Ammon's horn (tissue), 1 donor: ENCODE measurements at regions not wholly inside any gene's neighbourhood (a gene's known extent, or its start where the extent isn't known, plus 50 kb on each side); places are given as distances from the start of the nearest gene placed in this dataset.
"Not testable (repeated sequence)": the region's sequence is repeated elsewhere in the genome, so short reads cannot be mapped to it uniquely, and the experiment has no call there.

Source experiments
- DNase-seq: peaks from one replicate; pipeline ENCODE4 v3.0.0-alpha.2; 2016; ENCODE audit warnings: low spot score

GRCh38 chr15:38814254-38814653 is 249.6 kb upstream of the RASGRP1 start:
- not testable (repeated sequence) for DNase-seq

DNA sequence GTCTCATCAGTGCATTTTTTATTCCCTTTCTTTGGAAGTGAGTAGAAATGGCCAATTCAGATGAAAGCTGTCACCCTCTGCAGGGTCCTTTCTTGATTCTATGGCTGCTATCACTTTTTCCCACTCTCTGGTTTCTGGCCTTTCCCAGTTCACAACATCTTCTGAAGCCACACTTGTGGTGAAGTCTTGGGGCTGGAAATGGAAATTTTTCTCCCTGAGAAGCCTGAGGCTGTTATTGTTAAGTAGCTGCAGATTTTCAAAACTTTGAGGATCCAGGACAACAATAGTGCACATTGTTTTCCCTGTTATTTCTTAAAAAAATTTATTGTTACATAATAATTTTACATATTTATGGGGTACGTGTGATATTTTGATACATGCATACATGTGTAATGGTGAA is 250.3 kb upstream of the RASGRP1 start:
- DNase-seq, result no peak

DNA sequence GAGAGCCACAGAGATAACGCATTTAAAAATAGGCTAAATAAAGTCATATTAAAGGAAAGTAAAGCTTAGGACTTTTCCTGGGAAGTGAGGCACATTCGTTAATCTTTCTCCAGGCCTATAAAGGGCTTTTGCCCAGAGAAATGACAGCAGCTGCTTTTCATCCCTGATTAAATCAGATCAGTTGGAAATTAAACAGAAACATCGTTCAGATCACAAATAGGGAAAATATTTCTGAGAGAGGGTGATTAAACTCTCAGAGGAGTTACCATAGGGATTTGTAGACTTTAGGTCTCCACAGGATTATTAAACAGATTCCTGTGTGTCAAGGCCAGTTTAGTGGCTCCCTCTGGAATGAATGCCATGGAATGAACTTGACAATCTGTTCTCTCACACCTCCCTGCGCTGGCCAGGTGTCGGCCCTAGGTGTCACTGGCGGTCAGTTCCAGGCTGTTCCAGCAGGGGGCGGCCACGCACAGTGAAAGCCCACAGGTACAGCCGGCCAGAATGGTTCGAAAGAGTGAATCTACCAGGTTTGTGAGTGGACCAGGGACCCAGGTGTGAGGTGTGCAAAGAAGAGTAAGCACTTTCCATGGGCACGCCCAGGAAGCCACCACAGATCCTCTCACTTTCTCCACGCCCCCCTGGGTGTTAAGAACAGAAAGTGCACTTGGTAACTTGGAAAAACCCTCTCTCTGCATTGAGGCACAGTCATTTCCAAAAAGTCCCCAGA is 253.0 kb upstream of the RASGRP1 start:
- peak; percentile 69 for DNase-seq

DNA sequence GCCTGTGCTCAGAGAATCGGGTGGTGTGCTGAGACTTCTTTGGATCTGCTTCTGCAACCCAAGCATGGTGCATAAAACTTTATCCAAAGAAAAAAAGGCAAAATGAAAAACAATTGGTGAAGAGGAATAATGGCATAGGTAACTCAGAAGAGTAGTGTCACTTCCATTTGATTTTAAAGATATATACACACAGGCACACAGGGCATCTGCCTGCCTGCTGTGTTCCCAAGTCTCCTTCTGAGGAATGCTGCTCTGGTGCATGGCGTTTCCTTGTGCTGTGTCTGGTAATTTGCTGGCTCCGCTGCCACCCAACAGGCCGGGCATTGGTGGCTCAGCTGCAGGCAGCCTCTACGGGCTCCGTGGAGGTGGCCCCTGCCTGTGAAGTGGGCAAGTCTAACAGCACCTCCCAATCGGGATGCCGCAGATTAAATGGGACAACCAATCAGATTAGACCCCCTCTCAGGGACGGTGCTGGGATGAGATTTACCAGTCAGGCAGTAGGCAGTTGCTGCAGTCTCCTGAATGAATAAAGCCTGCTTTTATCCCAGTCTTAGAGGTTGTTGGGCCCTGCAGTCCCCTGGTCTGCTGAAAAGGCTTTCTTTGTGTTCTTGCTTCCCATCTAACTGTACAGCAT is 253.7 kb upstream of the RASGRP1 start:
- peak; percentile 18 for DNase-seq

DNA sequence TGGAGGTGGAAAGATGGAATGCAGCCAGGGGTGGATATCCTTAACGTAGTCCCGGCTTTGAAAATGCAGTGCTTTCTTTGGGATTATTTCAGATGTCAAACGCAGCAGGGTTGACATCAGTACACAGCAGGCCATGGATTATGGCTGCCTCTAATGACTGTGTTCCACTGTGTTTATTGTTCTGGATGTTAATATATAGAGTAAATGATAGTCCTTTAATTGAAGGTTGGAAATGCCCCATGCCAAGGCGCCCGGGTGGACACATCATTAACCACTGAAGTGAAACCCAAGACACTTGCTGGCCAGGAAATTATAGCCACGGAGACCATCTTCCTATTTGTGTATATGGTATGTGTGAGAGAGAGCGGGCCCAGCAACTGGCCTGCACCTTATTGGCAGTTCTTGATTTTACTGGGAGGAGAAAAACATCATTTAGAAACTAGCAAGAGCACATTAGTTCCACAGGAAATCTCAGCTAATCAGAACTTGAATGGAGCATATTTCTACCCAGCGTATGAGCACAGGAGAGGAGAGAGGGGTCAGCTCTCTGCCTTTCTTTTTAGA is 254.9 kb upstream of the RASGRP1 start:
- DNase-seq, result no peak

- DNase-seq, result no peak
Observed at GRCh38 chr15:38823263-38823662, 258.6 kb upstream of the RASGRP1 start.

GRCh38 chr15:38824719-38825118 is 260.1 kb upstream of the RASGRP1 start:
- no peak for DNase-seq

- DNase-seq, result no peak
Observed at GRCh38 chr15:38826880-38827279, 262.3 kb upstream of the RASGRP1 start.

- no peak for DNase-seq
Observed at GRCh38 chr15:38828031-38828532, 263.5 kb upstream of the RASGRP1 start.

GRCh38 chr15:38829086-38829485 is 264.5 kb upstream of the RASGRP1 start:
- DNase-seq, result no peak

- no peak for DNase-seq
Observed at GRCh38 chr15:38842226-38842625, 277.6 kb upstream of the RASGRP1 start.

GRCh38 chr15:38843051-38843501 is 278.5 kb upstream of the RASGRP1 start:
- DNase-seq, result no peak

DNA sequence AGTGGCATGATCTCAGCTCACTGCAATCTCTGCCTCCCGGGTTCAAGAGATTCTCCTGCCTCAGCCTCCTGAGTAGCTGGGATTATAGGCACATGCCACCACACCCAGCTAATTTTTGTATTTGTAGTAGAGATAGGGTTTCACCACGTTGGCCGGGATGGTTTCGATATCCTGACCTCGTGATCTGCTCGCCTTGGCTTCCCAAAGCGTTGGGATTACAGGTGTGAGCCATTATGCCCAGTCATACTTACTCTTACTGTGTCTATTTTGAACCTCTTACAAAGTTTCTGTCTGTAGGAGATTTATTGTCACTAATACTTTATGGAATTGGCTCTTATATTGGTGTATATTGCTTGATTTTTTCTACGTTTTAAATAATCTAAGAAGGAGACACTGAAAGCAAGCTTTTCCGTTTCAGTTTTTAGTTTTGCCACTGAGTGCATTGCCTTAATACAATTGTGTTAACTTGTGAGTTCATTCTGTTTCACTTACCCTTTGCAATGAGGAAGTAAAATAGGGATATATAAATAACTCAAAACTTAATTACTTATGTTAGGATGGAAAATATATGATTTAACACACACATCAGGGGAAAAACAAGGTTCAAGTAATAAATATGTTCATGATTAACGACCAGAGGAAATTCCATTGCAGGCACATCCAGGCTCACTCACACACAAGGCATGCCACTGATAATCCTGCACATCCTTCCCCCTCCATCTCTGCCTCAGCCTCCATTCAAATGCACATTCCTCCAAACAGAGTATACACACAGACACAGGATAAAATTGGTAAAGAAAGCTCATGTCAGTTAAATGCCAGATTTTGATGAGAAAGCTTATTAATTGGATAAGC is 279.3 kb upstream of the RASGRP1 start:
- no peak for DNase-seq

DNA sequence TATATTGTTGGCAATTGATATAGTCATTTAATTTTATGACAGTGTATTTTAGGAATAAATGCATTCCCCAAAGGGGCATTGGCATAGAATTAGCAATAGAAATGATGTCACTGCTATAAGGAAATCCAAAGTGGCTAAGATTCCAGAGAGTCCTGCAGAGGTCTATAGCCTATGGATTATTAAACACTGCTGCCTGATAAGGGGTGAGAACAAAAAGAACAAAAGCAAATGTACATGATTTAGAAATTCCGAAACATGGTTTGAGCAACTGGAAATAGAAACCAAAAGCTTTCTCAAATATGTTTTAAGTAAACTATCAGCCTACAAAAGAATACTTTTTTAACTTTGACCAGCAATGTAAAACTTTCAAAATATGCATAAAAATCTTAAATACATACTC is 280.1 kb upstream of the RASGRP1 start:
- DNase-seq, result no peak

GRCh38 chr15:38846346-38846745 is 281.7 kb upstream of the RASGRP1 start:
- DNase-seq, result no peak

DNA sequence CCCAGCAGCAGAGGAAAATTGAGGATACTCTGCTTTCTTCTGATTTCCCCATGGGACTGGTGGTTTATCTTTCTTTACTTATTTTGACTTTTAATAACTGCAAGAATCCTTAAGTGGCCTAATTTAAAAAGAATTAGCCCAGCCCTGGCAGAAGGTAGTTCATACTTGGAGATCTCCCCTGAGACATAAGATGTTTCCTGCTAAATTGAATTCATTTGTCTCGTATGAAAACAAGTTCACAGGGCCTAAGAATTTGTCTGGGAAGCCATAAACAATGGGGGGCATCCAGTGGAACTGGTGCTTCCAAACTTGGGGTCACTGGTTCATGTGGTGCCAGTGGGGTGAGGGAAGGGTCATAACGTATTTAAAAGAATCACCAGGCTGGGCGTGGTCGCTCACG is 283.1 kb upstream of the RASGRP1 start:
- no peak for DNase-seq

DNA sequence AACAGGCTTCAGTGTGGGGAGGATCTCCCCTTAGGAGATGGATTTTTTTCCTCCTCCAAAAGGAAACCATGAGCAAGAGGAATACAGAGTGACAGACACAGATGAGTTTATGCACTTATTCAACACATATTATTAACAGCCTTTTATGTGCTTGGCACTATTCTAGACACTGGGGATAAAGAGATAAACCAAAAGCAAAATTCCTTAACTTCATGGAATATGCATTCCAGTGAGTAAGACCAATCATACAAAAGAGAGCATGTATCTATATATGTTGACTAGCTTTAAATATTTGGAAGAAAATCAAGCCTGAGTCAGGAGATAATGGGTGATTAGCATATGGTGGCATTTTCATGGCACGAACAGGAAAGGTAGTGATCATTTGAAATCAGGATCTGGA is 284.4 kb upstream of the RASGRP1 start:
- DNase-seq, result no peak

- not testable (repeated sequence) for DNase-seq
Observed at GRCh38 chr15:38852188-38852587, 287.6 kb upstream of the RASGRP1 start.

DNA sequence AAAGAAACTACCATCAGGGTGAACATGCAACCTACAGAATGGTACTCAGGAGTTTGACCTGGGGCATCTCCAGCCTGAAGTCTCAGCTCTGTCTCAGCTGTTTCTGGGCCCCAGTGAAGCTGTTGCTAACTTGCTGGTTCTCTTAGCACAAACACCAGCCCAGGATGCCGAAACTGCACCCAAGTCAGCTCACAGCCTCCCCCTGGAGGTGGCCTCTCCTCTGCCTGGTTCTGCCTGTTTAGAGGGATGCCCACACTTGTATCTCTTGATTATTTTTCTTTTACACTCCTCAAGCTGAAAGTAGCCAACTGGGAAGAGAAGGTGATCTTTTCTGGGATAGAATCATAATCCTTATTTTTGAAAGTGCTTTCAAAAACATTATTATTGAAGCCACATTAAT is 289.0 kb upstream of the RASGRP1 start:
- no peak for DNase-seq

- no peak for DNase-seq
Observed at GRCh38 chr15:38854506-38854905, 289.9 kb upstream of the RASGRP1 start.

GRCh38 chr15:38857814-38858213 is 293.2 kb upstream of the RASGRP1 start:
- DNase-seq, result no peak

- no peak for DNase-seq
Observed at GRCh38 chr15:38859574-38859973, 295.0 kb upstream of the RASGRP1 start.
